Activated naive CD8-positive, alpha-beta T cell treated with anti-CD3 and anti-CD28 coated beads, Interleukin-2, amount 10 ng/mL, durations not matched to agents 7 days and 5 days (primary cell): ENCODE measurements at regions not wholly inside any gene's neighbourhood (a gene's known extent, or its start where the extent isn't known, plus 50 kb on each side); places are given as distances from the start of the nearest gene placed in this dataset.

Experiments
- ATAC-seq: fragments of 150-1000 bp; cut with Tn5 transposase; one replicate; pipeline ENCODE4 v1.10.0; 2021; ENCODE audit warnings: low read depth, moderate library complexity
- POLR2A ChIA-PET: fragments of 350-600 bp; sonication (Branson Sonifier 250); formaldehyde crosslinking; loops from one replicate; lab custom pipeline; 2021; ENCODE audit warnings: antibody characterized with exemption; lab: Charles Lee
- DNase-seq: peaks from one replicate; pipeline ENCODE4 v3.0.0; 2021
- H3K27ac Mint-ChIP-seq: one replicate; pipeline ENCODE4 v1.8.0; 2022; ENCODE audit warnings: mild to moderate bottlenecking, mixed read lengths
- H3K27me3 Mint-ChIP-seq: one replicate; pipeline ENCODE4 v1.8.0; 2022; ENCODE audit warnings: mild to moderate bottlenecking, moderate library complexity, mixed read lengths
- H3K36me3 Mint-ChIP-seq: one replicate; pipeline ENCODE4 v1.8.0; 2021; ENCODE audit warnings: mild to moderate bottlenecking, mixed read lengths
- H3K4me1 Mint-ChIP-seq: one replicate; pipeline ENCODE4 v1.8.0; 2021; ENCODE audit warnings: mixed read lengths
- H3K4me3 Mint-ChIP-seq: one replicate; pipeline ENCODE4 v1.8.0; 2022; ENCODE audit warnings: mild to moderate bottlenecking, moderate library complexity, mixed read lengths
- H3K9me3 Mint-ChIP-seq: one replicate; pipeline ENCODE4 v1.8.0; 2021; ENCODE audit warnings: mixed read lengths

GRCh38 chr7:15747712-15748111, 61.2 kb upstream of the MEOX2 start:
- H3K27me3 Mint-ChIP-seq = no peaks in the 10 kb centered on the region
- POLR2A ChIA-PET = no interaction called here

GRCh38 chr7:15747301-15747700, 60.8 kb upstream of the MEOX2 start:
- Mint-ChIP-seq H3K36me3 (no peaks in the 10 kb centered on the region), H3K27me3 (no peaks in the 10 kb centered on the region), H3K9me3 (no peaks in the 10 kb centered on the region), H3K27ac (no peak overlapping the region), H3K4me3 (no peak overlapping the region), H3K4me1 (no peaks in the 10 kb centered on the region)
- DNase-seq (no peak), ATAC-seq (no peak)
- POLR2A ChIA-PET = no interaction called here

More at GRCh38 chr7:15747712-15748111, 61.2 kb upstream of the MEOX2 start:
- Mint-ChIP-seq H3K4me3 (no peak overlapping the region), H3K36me3 (no peaks in the 10 kb centered on the region), H3K4me1 (no peaks in the 10 kb centered on the region), H3K9me3 (no peaks in the 10 kb centered on the region), H3K27ac (no peak overlapping the region)
- no peak for DNase-seq
- ATAC-seq = no peak

DNA sequence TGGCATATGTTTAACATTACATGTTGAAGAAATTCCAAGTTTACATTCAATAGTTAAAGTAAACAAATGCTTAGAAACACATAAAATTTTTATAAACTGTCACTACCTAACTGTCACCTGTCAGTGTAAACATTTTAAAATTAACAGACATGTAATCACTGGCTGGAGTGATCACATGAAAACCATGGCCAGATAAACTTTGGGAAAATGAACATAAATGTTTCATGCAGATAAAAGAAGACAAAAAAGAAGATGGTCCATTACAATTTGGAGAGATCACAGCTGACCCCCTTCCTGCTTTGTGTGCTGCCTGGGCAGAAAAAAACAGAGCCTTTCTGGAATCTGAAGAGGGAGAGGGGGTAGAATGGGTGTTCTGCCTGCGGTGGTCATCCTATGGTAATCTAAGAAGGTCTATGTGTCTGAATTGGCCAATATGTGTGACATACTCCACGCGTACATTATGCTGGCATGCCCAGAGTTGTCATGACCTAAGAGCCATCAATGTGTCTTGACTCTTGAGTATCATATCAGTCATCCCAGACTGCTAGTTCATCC, 57.5 kb upstream of the MEOX2 start:
- no peaks in the 10 kb centered on the region for H3K36me3 Mint-ChIP-seq
- H3K27me3 Mint-ChIP-seq = no peaks in the 10 kb centered on the region
- peaks cover 2% of the 10 kb centered on the region for H3K9me3 Mint-ChIP-seq
- no peaks in the 10 kb centered on the region for H3K4me1 Mint-ChIP-seq
- H3K27ac Mint-ChIP-seq = no peak overlapping the region
- POLR2A ChIA-PET = no interaction called here
- H3K4me3 Mint-ChIP-seq = no peak overlapping the region
- ATAC-seq (no peak), DNase-seq (no peak)

DNA sequence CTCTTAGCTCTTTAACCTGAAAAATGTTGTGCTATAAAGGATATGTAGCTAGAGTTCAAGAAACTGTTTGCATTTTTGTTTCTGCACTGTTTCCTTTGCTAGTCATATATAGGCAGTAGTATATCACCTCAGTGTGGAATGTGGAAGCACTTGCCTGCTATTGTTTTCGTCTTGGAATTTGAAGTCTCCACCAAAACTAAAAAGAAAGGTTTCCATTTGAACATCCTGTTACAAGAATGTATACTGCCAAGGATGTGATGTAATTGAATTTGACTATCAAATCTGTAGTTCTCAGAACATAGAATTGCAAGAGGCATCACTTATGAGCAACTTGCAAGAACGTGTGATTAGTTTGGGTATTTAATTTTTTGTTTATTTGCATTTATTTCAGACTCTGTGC, 51.1 kb upstream of the MEOX2 start:
- Mint-ChIP-seq H3K36me3 (no peaks in the 10 kb centered on the region), H3K4me1 (no peaks in the 10 kb centered on the region), H3K27ac (no peak overlapping the region), H3K4me3 (no peak overlapping the region), H3K9me3 (peaks cover 3% of the 10 kb centered on the region), H3K27me3 (no peaks in the 10 kb centered on the region)
- ATAC-seq (no peak), DNase-seq (no peak)
- POLR2A ChIA-PET = no interaction called here
